ENCODE measurements at regions not wholly inside any gene's neighbourhood (a gene's known extent, or its start where the extent isn't known, plus 50 kb on each side); places are given as distances from the start of the nearest gene placed in this dataset.
A peak's percentile ranks its signal among the peaks of the same experiment; 100 is the strongest.

DNA sequence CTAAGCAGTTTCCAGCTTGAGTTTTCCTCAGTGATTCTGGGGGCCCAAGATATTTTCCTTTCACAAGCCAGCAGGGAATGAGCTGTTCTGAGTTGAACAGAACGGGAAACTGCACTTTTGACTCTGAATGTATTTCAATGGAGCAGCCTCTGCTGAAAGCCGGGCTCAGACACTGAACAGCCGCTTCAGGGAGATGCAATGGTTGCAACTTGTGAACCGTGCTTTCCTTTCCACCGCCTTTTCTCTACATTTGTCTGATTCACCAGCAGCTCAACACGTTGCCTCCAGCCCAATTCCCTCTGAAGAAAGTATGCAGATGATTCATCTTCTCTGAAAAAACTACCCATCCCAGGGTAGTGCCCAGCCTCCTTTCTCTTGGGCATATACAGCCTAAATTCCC lies 119.3 kb upstream of the PKDCC start:
- 78 to 87% (median 81%) methylated on average over 6 of the region's 6 CpGs for WGBS, 5 donors
- Histone ChIP-seq H3K9me3 (peaks cover 0 to 12% (median 6%) of the 10 kb centered on the region in 8 donors), H3K4me1 (peaks cover 0 to 10% (median 2%) of the 10 kb centered on the region in 6 donors), H3K36me3 (no peaks in the 10 kb centered on the region), H3K4me3 (no peak overlapping the region), H3K27ac (no peak overlapping the region), H3K27me3 (replicated peaks in 1 of 7) (peaks cover 0 to 6% (median 0%) of the 10 kb centered on the region in 7 donors)
- TF ChIP-seq POLR2A (IDR thresholded peaks at IDR 0.05), result no peak
- DNase-seq, result no peak
- intact Hi-C loops (cut with DNase I; ENCODE audit: low total_unique reads), result no loop called here

DNA sequence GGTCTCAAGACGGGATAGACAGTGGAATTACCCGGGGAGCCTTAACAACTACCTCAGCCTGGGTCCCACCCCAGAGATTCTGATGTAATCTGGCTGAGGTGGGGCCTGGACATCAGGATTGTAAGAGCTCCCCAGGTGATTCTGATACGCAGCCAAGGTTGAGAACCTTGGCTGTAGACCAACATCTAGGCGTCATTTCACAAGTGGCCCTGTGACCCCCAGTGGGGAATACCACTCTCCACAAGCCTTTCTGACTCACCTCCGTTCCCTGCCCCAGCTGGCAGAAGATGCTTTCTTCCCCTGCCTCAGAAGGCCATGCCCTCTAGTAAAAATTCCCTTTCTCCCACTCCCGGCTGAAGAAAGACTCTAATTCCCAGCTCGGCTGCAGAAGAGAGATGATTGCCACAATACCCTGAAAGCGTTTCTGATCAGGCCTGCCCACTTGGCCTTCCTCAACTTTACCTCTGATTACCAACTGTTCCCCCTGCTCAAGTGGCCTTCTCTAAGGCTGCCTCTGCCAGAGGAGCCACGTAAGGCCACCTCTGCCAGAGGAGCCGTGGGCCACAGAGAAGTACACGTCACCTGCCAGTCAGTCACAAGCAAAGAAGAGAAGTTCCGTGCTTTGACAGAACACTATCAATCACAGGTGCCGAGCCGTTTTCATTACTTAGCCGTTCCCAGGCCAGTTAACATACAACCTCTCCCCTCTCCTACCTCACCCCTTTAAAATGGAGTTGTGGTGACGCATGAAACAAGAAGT lies 116.8 kb upstream of the PKDCC start:
- H3K9me3 ChIP-seq, result no peaks in the 10 kb centered on the region
- no peak for DNase-seq
- H3K4me1 ChIP-seq, result peaks cover 0 to 10% (median 2%) of the 10 kb centered on the region in 6 donors
- H3K27ac ChIP-seq, result no peak overlapping the region
- 77 to 90% (median 82%) methylated on average over 16 of the region's 16 CpGs for WGBS, 5 donors
- H3K4me3 ChIP-seq, result no peak overlapping the region
- peaks cover 0 to 6% (median 0%) of the 10 kb centered on the region in 7 donors for H3K27me3 ChIP-seq (replicated peaks in 1 of 7)
- TF ChIP-seq POLR2A (IDR thresholded peaks at IDR 0.05), result no peak
- no peaks in the 10 kb centered on the region for H3K36me3 ChIP-seq
- intact Hi-C loops (cut with DNase I; ENCODE audit: low total_unique reads), result no loop called here

GRCh38 chr2:41932241-41933045 lies 115.4 kb upstream of the PKDCC start:
- peak; percentile 55 to 79 (median 74) for TF ChIP-seq POLR2AphosphoS5 (IDR thresholded peaks at IDR 0.05)
- TF ChIP-seq, protein P1, sequence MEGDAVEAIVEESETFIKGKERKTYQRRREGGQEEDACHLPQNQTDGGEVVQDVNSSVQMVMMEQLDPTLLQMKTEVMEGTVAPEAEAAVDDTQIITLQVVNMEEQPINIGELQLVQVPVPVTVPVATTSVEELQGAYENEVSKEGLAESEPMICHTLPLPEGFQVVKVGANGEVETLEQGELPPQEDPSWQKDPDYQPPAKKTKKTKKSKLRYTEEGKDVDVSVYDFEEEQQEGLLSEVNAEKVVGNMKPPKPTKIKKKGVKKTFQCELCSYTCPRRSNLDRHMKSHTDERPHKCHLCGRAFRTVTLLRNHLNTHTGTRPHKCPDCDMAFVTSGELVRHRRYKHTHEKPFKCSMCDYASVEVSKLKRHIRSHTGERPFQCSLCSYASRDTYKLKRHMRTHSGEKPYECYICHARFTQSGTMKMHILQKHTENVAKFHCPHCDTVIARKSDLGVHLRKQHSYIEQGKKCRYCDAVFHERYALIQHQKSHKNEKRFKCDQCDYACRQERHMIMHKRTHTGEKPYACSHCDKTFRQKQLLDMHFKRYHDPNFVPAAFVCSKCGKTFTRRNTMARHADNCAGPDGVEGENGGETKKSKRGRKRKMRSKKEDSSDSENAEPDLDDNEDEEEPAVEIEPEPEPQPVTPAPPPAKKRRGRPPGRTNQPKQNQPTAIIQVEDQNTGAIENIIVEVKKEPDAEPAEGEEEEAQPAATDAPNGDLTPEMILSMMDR (IDR thresholded peaks at IDR 0.05 in 8 of 11, conservative IDR thresholded peaks at IDR 0.05 in 3 of 11), result no peak
- no peak for TF ChIP-seq POLR2A (IDR thresholded peaks at IDR 0.05)
- DNase-seq, result no peak
- Histone ChIP-seq H3K4me1 (peaks cover 0 to 12% (median 2%) of the 10 kb centered on the region in 6 donors), H3K27me3 (replicated peaks in 1 of 7) (peaks cover 0 to 6% (median 0%) of the 10 kb centered on the region in 7 donors), H3K27ac (peak overlapping the region in 5 of 8 donors; percentile 50 to 74 (median 59)), H3K4me3 (no peak overlapping the region), H3K36me3 (no peaks in the 10 kb centered on the region), H3K9me3 (no peaks in the 10 kb centered on the region)
- WGBS, 5 donors, result 50 to 70% (median 65%) methylated on average over 16 to 17 of the region's 17 CpGs
- intact Hi-C loops (cut with DNase I; ENCODE audit: low total_unique reads), result no loop called here

GRCh38 chr2:41933046-41933420 lies 114.8 kb upstream of the PKDCC start:
- H3K27ac ChIP-seq, result peak overlapping the region in 6 of 8 donors; percentile 46 to 74 (median 56)
- H3K36me3 ChIP-seq, result no peaks in the 10 kb centered on the region
- DNase-seq, result no peak
- H3K4me3 ChIP-seq, result no peak overlapping the region
- intact Hi-C loops (cut with DNase I; ENCODE audit: low total_unique reads), result no loop called here
- H3K27me3 ChIP-seq (replicated peaks in 1 of 7), result peaks cover 0 to 6% (median 0%) of the 10 kb centered on the region in 7 donors
- H3K9me3 ChIP-seq, result no peaks in the 10 kb centered on the region
- peaks cover 0 to 15% (median 3%) of the 10 kb centered on the region in 6 donors for H3K4me1 ChIP-seq
- TF ChIP-seq POLR2A (IDR thresholded peaks at IDR 0.05) (no peak), POLR2AphosphoS5 (IDR thresholded peaks at IDR 0.05) (no peak)
- TF ChIP-seq, protein P1 (IDR thresholded peaks at IDR 0.05 in 8 of 11, conservative IDR thresholded peaks at IDR 0.05 in 3 of 11), result no peak
- WGBS, 5 donors, result 63 to 83% (median 75%) methylated on average over 3 of the region's 3 CpGs
